Keratinocyte (primary cell): ENCODE measurements at regions not wholly inside any gene's neighbourhood (a gene's known extent, or its start where the extent isn't known, plus 50 kb on each side); places are given as distances from the start of the nearest gene placed in this dataset.

Source experiments
- DNase-seq: peaks from one replicate; pipeline ENCODE4 v3.0.0-alpha.2; 2011; ENCODE audit warnings: low read depth, missing footprints, low spot score
- FAIRE-seq: peaks from 2 replicates; lab custom pipeline; 2011; peaks lifted over from hg19 to GRCh38; lab: Jason Lieb, UNC
- H2AFZ ChIP-seq: 2 replicates; pipeline ENCODE4 v1.6.0; 2012; ENCODE audit warnings: low read length, control low read depth, inconsistent platforms; ENCODE audit not compliant: control insufficient read depth
- H3K27ac ChIP-seq: 2 replicates; pipeline ENCODE4 v1.5.1; 2011; ENCODE audit warnings: low read length; ENCODE audit not compliant: control insufficient read depth, insufficient read depth
- H3K27me3 ChIP-seq: 3 replicates; pipeline ENCODE4 v1.6.0; 2011; ENCODE audit warnings: low read length; ENCODE audit not compliant: control insufficient read depth, insufficient read depth; ENCODE audit errors: extremely low read depth
- H3K36me3 ChIP-seq, 2 experiments: 2 replicates in 1 of 2; 3 replicates in 1 of 2; pipeline ENCODE4 v1.5.1; 2011; ENCODE audit warnings: low read length in 2 of 2, mild to moderate bottlenecking in 1 of 2; ENCODE audit not compliant: control insufficient read depth in 2 of 2, insufficient read depth in 2 of 2; ENCODE audit errors: extremely low read depth in 1 of 2
- H3K4me1 ChIP-seq: 3 replicates; pipeline ENCODE4 v1.5.1; 2011; ENCODE audit warnings: low read length; ENCODE audit not compliant: control insufficient read depth, insufficient read depth; ENCODE audit errors: extremely low read depth
- H3K4me2 ChIP-seq: 3 replicates; pipeline ENCODE4 v1.6.0; 2011; ENCODE audit warnings: low read depth, low read length; ENCODE audit not compliant: control insufficient read depth, insufficient read depth; ENCODE audit errors: extremely low read depth
- H3K4me3 ChIP-seq, 3 experiments: fragments of 200-600 bp in 1 of 3; sonication (generic) in 1 of 3; 2 replicates in 2 of 3; 3 replicates in 1 of 3; pipeline ENCODE4 v1.5.1; 2011 to 2016; ENCODE audit warnings: low read length in 3 of 3, mild to moderate bottlenecking in 3 of 3, control low read depth in 2 of 3, inconsistent platforms in 1 of 3, low read depth in 1 of 3, mixed read lengths in 1 of 3, mixed run types in 1 of 3, moderate library complexity in 1 of 3; ENCODE audit not compliant: control insufficient read depth in 2 of 3, insufficient read depth in 2 of 3; ENCODE audit errors: extremely low read depth in 1 of 3
- H3K79me2 ChIP-seq: 2 replicates; pipeline ENCODE4 v1.6.0; 2012; ENCODE audit warnings: low read length; ENCODE audit not compliant: control insufficient read depth, insufficient read depth
- H3K9ac ChIP-seq: 3 replicates; pipeline ENCODE4 v1.6.0; 2011; ENCODE audit warnings: low read length; ENCODE audit not compliant: control insufficient read depth, insufficient read depth; ENCODE audit errors: extremely low read depth
- H3K9me1 ChIP-seq: 3 replicates; pipeline ENCODE4 v1.6.0; 2011; ENCODE audit warnings: low read length; ENCODE audit not compliant: control insufficient read depth, insufficient read depth; ENCODE audit errors: extremely low read depth
- H3K9me3 ChIP-seq: 2 replicates; pipeline ENCODE4 v1.5.1; 2012; ENCODE audit warnings: low read depth, low read length; ENCODE audit not compliant: control insufficient read depth
- H4K20me1 ChIP-seq: 3 replicates; pipeline ENCODE4 v1.6.0; 2011; ENCODE audit warnings: low read length; ENCODE audit not compliant: control insufficient read depth, insufficient read depth; ENCODE audit errors: extremely low read depth
- CTCF ChIP-seq, 3 experiments: IDR thresholded peaks in 1 of 3; conservative IDR thresholded peaks in 1 of 3; optimal IDR thresholded peaks in 1 of 3; 2 replicates in 2 of 3; 3 replicates in 1 of 3; pipeline versions ENCODE3 to v1.5.1; 2011; ENCODE audit warnings: low read length in 3 of 3, mild to moderate bottlenecking in 3 of 3, moderate library complexity in 2 of 3, control low read depth in 1 of 3, inconsistent platforms in 1 of 3; ENCODE audit not compliant: insufficient read depth in 2 of 3; ENCODE audit errors: extremely low read depth in 1 of 3
- EZH2 ChIP-seq: IDR thresholded peaks from one replicate; pipeline ENCODE4 v1.6.1; 2012; ENCODE audit warnings: inconsistent platforms, mild to moderate bottlenecking, low read length, moderate library complexity
- dilution Hi-C: fragments of 300-500 bp; cut with MboI; formaldehyde crosslinking; loops from one replicate; pipeline ENCODE4 v1.7.0; 2020; ENCODE audit warnings: low sequenced_read_pairs; ENCODE audit not compliant: extremely low pct_ligation_motif_present

GRCh38 chr16:86979984-86980553, 337.1 kb downstream of the C16orf95 start:
- no peaks in the 10 kb centered on the region for H3K27me3 ChIP-seq
- FAIRE-seq (no peak), DNase-seq (no peak)
- no peaks in the 10 kb centered on the region for H3K36me3 ChIP-seq
- no peaks in the 10 kb centered on the region for H3K9me1 ChIP-seq
- no peak overlapping the region for H2AFZ ChIP-seq
- TF ChIP-seq EZH2 (no peak), CTCF (optimal IDR thresholded peaks at IDR 0.05 in 1 of 3, IDR thresholded peaks at IDR 0.05 in 1 of 3, conservative IDR thresholded peaks at IDR 0.05 in 1 of 3; ENCODE audit: extremely low read depth in 1 of 3, insufficient read depth in 2 of 3, low read length in 3 of 3) (no peak)
- no peak overlapping the region for H3K27ac ChIP-seq
- H4K20me1 ChIP-seq = no peaks in the 10 kb centered on the region
- no peaks in the 10 kb centered on the region for H3K4me1 ChIP-seq
- H3K79me2 ChIP-seq = no peaks in the 10 kb centered on the region
- H3K4me3 ChIP-seq = no peak overlapping the region
- H3K4me2 ChIP-seq = no peak overlapping the region
- dilution Hi-C loops = no loop called here
- H3K9ac ChIP-seq = no peak overlapping the region
- no peaks in the 10 kb centered on the region for H3K9me3 ChIP-seq

- TF ChIP-seq EZH2 = no peak
- no peak for TF ChIP-seq CTCF (optimal IDR thresholded peaks at IDR 0.05 in 1 of 3, IDR thresholded peaks at IDR 0.05 in 1 of 3, conservative IDR thresholded peaks at IDR 0.05 in 1 of 3; ENCODE audit: extremely low read depth in 1 of 3, insufficient read depth in 2 of 3, low read length in 3 of 3)
- H2AFZ ChIP-seq = no peak overlapping the region
- no peaks in the 10 kb centered on the region for H3K36me3 ChIP-seq
- DNase-seq (no peak), FAIRE-seq (no peak)
- no peaks in the 10 kb centered on the region for H3K9me1 ChIP-seq
- H3K9ac ChIP-seq = no peak overlapping the region
- no peaks in the 10 kb centered on the region for H3K9me3 ChIP-seq
- dilution Hi-C loops = no loop called here
- no peak overlapping the region for H3K4me2 ChIP-seq
- H3K4me3 ChIP-seq = no peak overlapping the region
- no peaks in the 10 kb centered on the region for H3K79me2 ChIP-seq
- H3K27me3 ChIP-seq = no peaks in the 10 kb centered on the region
- no peak overlapping the region for H3K27ac ChIP-seq
- no peaks in the 10 kb centered on the region for H4K20me1 ChIP-seq
- H3K4me1 ChIP-seq = no peaks in the 10 kb centered on the region
These were observed 336.5 kb downstream of the C16orf95 start for GRCh38 chr16:86980644-86981043.
